H1 (cell line): ENCODE measurements at regions not wholly inside any gene's neighbourhood (a gene's known extent, or its start where the extent isn't known, plus 50 kb on each side); places are given as distances from the start of the nearest gene placed in this dataset.

Experiments
- CTCF ChIA-PET: fragments of 300-600 bp; sonication (Branson Sonifier 250); formaldehyde crosslinking; loops from one replicate; lab custom pipeline; 2021; ENCODE audit not compliant: partially characterized antibody; lab: Charles Lee
- POLR2A ChIA-PET: fragments of 300-600 bp; sonication (Branson Sonifier 250); formaldehyde crosslinking; loops from one replicate; lab custom pipeline; 2021; ENCODE audit warnings: inconsistent platforms; ENCODE audit not compliant: partially characterized antibody; lab: Charles Lee
- DNase-seq, 2 experiments: peaks; one replicate each; pipeline versions ENCODE4 v3.0.0 to v3.0.0-alpha.2; 2010 to 2022; ENCODE audit warnings: low spot score in 2 of 2, low read depth in 1 of 2, mixed read lengths in 1 of 2
- FAIRE-seq: peaks from 2 replicates; lab custom pipeline; 2011; peaks lifted over from hg19 to GRCh38; lab: Jason Lieb, UNC
- H2AFZ ChIP-seq: 2 replicates; pipeline ENCODE4 v1.8.1; 2012; ENCODE audit warnings: low read length, inconsistent platforms
- H2AK5ac ChIP-seq: 2 replicates; pipeline ENCODE4 v1.6.1; 2013; ENCODE audit warnings: low read depth, low read length
- H2BK120ac ChIP-seq: replicated peaks from 2 replicates; pipeline ENCODE3; 2013; ENCODE audit warnings: low read depth, low read length, inconsistent platforms
- H2BK12ac ChIP-seq: 2 replicates; pipeline ENCODE4 v1.6.1; 2013; ENCODE audit warnings: low read depth, low read length
- H2BK15ac ChIP-seq: 2 replicates; pipeline ENCODE4 v1.6.1; 2013; ENCODE audit warnings: low read length
- H2BK20ac ChIP-seq: 2 replicates; pipeline ENCODE4 v1.6.1; 2013; ENCODE audit warnings: low read length
- H2BK5ac ChIP-seq: 2 replicates; pipeline ENCODE4 v1.6.1; 2013; ENCODE audit warnings: low read depth, low read length
- H3K14ac ChIP-seq: 2 replicates; pipeline ENCODE4 v1.6.1; 2013; ENCODE audit warnings: inconsistent platforms; ENCODE audit not compliant: insufficient read length
- H3K18ac ChIP-seq: 2 replicates; pipeline ENCODE4 v1.6.1; 2013; ENCODE audit warnings: low read length; ENCODE audit errors: extremely low read depth
- H3K23ac ChIP-seq: 2 replicates; pipeline ENCODE4 v1.6.1; 2013; ENCODE audit warnings: inconsistent platforms; ENCODE audit not compliant: insufficient read length
- H3K23me2 ChIP-seq: 2 replicates; pipeline ENCODE4 v1.6.1; 2013; ENCODE audit warnings: low read depth, low read length
- H3K27ac ChIP-seq: 2 replicates; pipeline ENCODE4 v1.6.1; 2011; ENCODE audit warnings: low read depth, low read length, inconsistent platforms
- H3K27me3 ChIP-seq, 4 experiments: replicated peaks in 1 of 4; 1 replicate in 1 of 4; 2 replicates in 3 of 4; pipeline versions ENCODE4 v1.6.1 to v1.8.1; 2011 to 2013; ENCODE audit warnings: low read length in 3 of 4, mild to moderate bottlenecking in 3 of 4, inconsistent platforms in 2 of 4, mixed read lengths in 2 of 4, moderate library complexity in 1 of 4; ENCODE audit not compliant: control insufficient read depth in 3 of 4, insufficient read depth in 3 of 4; ENCODE audit errors: extremely low read depth in 1 of 4
- H3K36me3 ChIP-seq, 4 experiments: 2 replicates each; pipeline versions ENCODE4 v1.6.1 to v1.8.1; 2011 to 2013; ENCODE audit warnings: mild to moderate bottlenecking in 4 of 4, low read length in 3 of 4, moderate library complexity in 2 of 4, control low read depth in 1 of 4, inconsistent platforms in 1 of 4; ENCODE audit not compliant: insufficient read depth in 4 of 4, control insufficient read depth in 2 of 4
- H3K4ac ChIP-seq: replicated peaks from 2 replicates; pipeline ENCODE3; 2013; ENCODE audit warnings: low read length, low read depth, mixed read lengths, inconsistent platforms; ENCODE audit not compliant: insufficient read length
- H3K4me1 ChIP-seq, 4 experiments: replicated peaks in 1 of 4; 1 replicate in 1 of 4; 2 replicates in 3 of 4; pipeline versions ENCODE4 v1.6.1 to v1.8.1; 2011 to 2013; ENCODE audit warnings: low read length in 3 of 4, inconsistent platforms in 2 of 4, mixed read lengths in 1 of 4; ENCODE audit not compliant: insufficient read depth in 4 of 4, control insufficient read depth in 3 of 4
- H3K4me2 ChIP-seq, 2 experiments: 2 replicates each; pipeline versions ENCODE4 v1.6.1 to v1.8.1; 2011 to 2013; ENCODE audit warnings: low read depth in 2 of 2, low read length in 2 of 2, control low read depth in 1 of 2, inconsistent platforms in 1 of 2, mild to moderate bottlenecking in 1 of 2; ENCODE audit not compliant: insufficient read depth in 1 of 2
- H3K4me3 ChIP-seq, 4 experiments: fragments of 200-600, 300-600 bp in 1 of 4; sonication (generic), shearing (Covaris generic), sonication (Bioruptor Twin) in 1 of 4; 2 replicates each; pipeline versions ENCODE4 v1.5.1 to v1.8.1; 2011 to 2016; ENCODE audit warnings: low read length in 4 of 4, low read depth in 3 of 4, control low read depth in 2 of 4, inconsistent platforms in 2 of 4, mild to moderate bottlenecking in 2 of 4, mixed read lengths in 1 of 4, moderate library complexity in 1 of 4; ENCODE audit not compliant: insufficient read depth in 2 of 4; ENCODE audit errors: extremely low read depth in 1 of 4
- H3K56ac ChIP-seq: replicated peaks from 2 replicates; pipeline ENCODE3; 2013; ENCODE audit warnings: low read depth, mild to moderate bottlenecking, mixed read lengths, low read length, inconsistent platforms; ENCODE audit not compliant: insufficient read length
- H3K79me1 ChIP-seq: 2 replicates; pipeline ENCODE4 v1.6.1; 2013; ENCODE audit warnings: low read depth, low read length, control low read depth
- H3K79me2 ChIP-seq, 2 experiments: 2 replicates each; pipeline versions ENCODE4 v1.6.1 to v1.8.1; 2012 to 2013; ENCODE audit warnings: low read length in 2 of 2, mild to moderate bottlenecking in 2 of 2, inconsistent platforms in 1 of 2; ENCODE audit not compliant: insufficient read depth in 2 of 2, control insufficient read depth in 1 of 2
- H3K9ac ChIP-seq, 4 experiments: replicated peaks in 1 of 4; 1 replicate in 1 of 4; 2 replicates in 3 of 4; pipeline versions ENCODE4 v1.6.1 to v1.8.1; 2011 to 2013; ENCODE audit warnings: low read depth in 3 of 4, low read length in 3 of 4, control low read depth in 2 of 4, mild to moderate bottlenecking in 2 of 4, moderate library complexity in 2 of 4, inconsistent platforms in 1 of 4; ENCODE audit errors: extremely low read depth in 1 of 4
- H3K9me3 ChIP-seq, 2 experiments: 2 replicates each; pipeline versions ENCODE4 v1.6.1 to v1.8.1; 2012 to 2013; ENCODE audit warnings: mild to moderate bottlenecking in 2 of 2, moderate library complexity in 2 of 2, control low read depth in 1 of 2, inconsistent platforms in 1 of 2, low read depth in 1 of 2, low read length in 1 of 2, mixed read lengths in 1 of 2; ENCODE audit not compliant: insufficient read depth in 2 of 2
- H4K20me1 ChIP-seq, 2 experiments: replicated peaks in 1 of 2; 2 replicates each; pipeline versions ENCODE3 to v1.8.1; 2011 to 2013; ENCODE audit warnings: inconsistent platforms in 2 of 2, low read length in 2 of 2, mild to moderate bottlenecking in 1 of 2; ENCODE audit not compliant: insufficient read depth in 2 of 2, control insufficient read depth in 1 of 2
- H4K5ac ChIP-seq: 2 replicates; pipeline ENCODE4 v1.6.1; 2013; ENCODE audit warnings: low read length, low read depth, mixed read lengths, inconsistent platforms; ENCODE audit not compliant: insufficient read length
- H4K8ac ChIP-seq: 2 replicates; pipeline ENCODE4 v1.8.0; 2013; ENCODE audit warnings: mild to moderate bottlenecking, moderate library complexity, low read length, inconsistent platforms; ENCODE audit not compliant: insufficient read depth; ENCODE audit errors: extremely low read depth
- H4K91ac ChIP-seq: replicated peaks from 2 replicates; pipeline ENCODE3; 2013; ENCODE audit warnings: low read length, mixed read lengths, inconsistent platforms; ENCODE audit not compliant: insufficient read length
- JUND ChIP-seq: IDR thresholded peaks from 2 replicates; pipeline ENCODE4 v1.6.1; 2011; ENCODE audit warnings: mild to moderate bottlenecking, improper control_type of control experiment, low read length
- RNF2 ChIP-seq: fragments of 200-900, 300-1000 bp; sonication (generic); IDR thresholded peaks from 2 replicates; pipeline ENCODE4 v1.7.1; 2016; ENCODE audit warnings: borderline replicate concordance, low read depth, mild to moderate bottlenecking, antibody characterized with exemption, low read length; ENCODE audit not compliant: poor library complexity, severe bottlenecking; ENCODE audit errors: missing control alignments
- SIX5 ChIP-seq: IDR thresholded peaks from 2 replicates; pipeline ENCODE4 v1.6.1; 2011; ENCODE audit warnings: mild to moderate bottlenecking, low read depth, low read length
- SUZ12 ChIP-seq: fragments of 200-600 bp; sonication (generic); IDR thresholded peaks from 2 replicates; pipeline ENCODE4 v1.6.1; 2012; ENCODE audit warnings: mild to moderate bottlenecking, inconsistent platforms, low read length, moderate library complexity, mixed read lengths
- TAF1 ChIP-seq: IDR thresholded peaks from 2 replicates; pipeline ENCODE4 v1.6.1; 2011; ENCODE audit warnings: mild to moderate bottlenecking, low read depth, low read length
- WGBS, 2 experiments: shearing (Covaris generic) in 1 of 2; methylation state at CpG; one replicate each; pipeline versions ENCODE4 v1.1.6 to v1.1.7; 2013 to 2015; ENCODE audit warnings: low lambda C conversion rate in 2 of 2, mixed read lengths in 2 of 2, inconsistent platforms in 1 of 2, low coverage in 1 of 2, missing lambda C conversion rate in 1 of 2; ENCODE audit not compliant: insufficient replicate concordance in 2 of 2, insufficient coverage in 1 of 2, insufficient read length in 1 of 2; ENCODE audit errors: extremely low coverage in 1 of 2, missing lambda C conversion rate in 1 of 2; 5-methylcytosine and 5-hydroxymethylcytosine counted together

DNA sequence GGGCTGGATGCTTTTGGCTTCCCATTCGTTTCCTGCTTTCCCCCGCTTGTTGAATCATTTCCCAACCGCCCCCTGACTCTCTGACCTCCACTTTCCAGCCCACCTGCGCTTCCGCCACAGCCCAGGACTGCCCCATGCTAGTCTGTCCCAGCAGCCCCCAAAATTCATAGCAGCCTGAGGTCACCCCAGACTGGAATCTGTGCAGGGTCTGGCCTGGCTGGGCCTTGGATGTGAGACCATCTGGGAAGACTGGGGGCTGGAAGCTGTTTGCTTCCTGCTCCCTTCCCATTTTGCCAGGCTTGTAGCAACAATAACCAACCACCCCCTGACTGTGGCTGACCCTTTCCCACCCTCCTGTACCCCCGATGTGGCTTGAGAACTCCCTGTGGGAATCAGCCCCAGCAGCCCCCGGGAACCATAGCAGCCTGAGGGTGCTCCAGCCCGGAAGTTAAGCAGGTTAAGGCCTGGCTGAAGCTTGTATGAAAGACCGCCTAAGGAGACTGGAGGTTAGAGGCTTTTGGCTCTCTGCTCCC lies 2290.8 kb downstream of the TP53TG3F start:
- Histone ChIP-seq H3K79me1 (no peaks in the 10 kb centered on the region), H3K4me2 (no peak overlapping the region), H3K4me1 (no peaks in the 10 kb centered on the region), H3K27me3 (no peaks in the 10 kb centered on the region), H4K5ac (no peak overlapping the region), H4K20me1 (no peaks in the 10 kb centered on the region), H2BK120ac (no peak overlapping the region), H3K14ac (no peak overlapping the region), H4K91ac (no peak overlapping the region), H3K4ac (no peak overlapping the region), H3K56ac (no peak overlapping the region), H3K18ac (no peak overlapping the region), H3K36me3 (no peaks in the 10 kb centered on the region), H4K8ac (no peak overlapping the region), H2AFZ (no peak overlapping the region), H3K27ac (no peak overlapping the region), H3K79me2 (no peaks in the 10 kb centered on the region), H3K23ac (no peak overlapping the region), H3K4me3 (no peak overlapping the region), H2BK12ac (no peak overlapping the region), H2BK15ac (no peak overlapping the region), H3K9ac (no peak overlapping the region), H3K9me3 (peaks cover 50 to 100% of the 10 kb centered on the region in 2 experiments), H2AK5ac (no peak overlapping the region), H2BK5ac (no peak overlapping the region), H3K23me2 (no peaks in the 10 kb centered on the region), H2BK20ac (no peak overlapping the region)
- TF ChIP-seq SIX5 (no peak), JUND (no peak), TAF1 (no peak), RNF2 (no peak), SUZ12 (no peak)
- 83% methylated on average over 7 of the region's 9 CpGs; no CpG with 5 or more reads in 1 of the 2 experiments for WGBS, 2 experiments
- CTCF ChIA-PET = no interaction called here
- DNase-seq = no peak
- POLR2A ChIA-PET = no interaction called here
- FAIRE-seq = no peak
